Calu3 (cell line): ENCODE measurements at regions not wholly inside any gene's neighbourhood (a gene's known extent, or its start where the extent isn't known, plus 50 kb on each side); places are given as distances from the start of the nearest gene placed in this dataset.

Source experiments
- BruUV-seq: library from RNA; stranded (reverse); fragments of 400-500 nt; replicated peaks from 2 replicates; lab custom pipeline; 2021; lab: Mats Ljungman, UMichigan
- CTCF ChIA-PET: fragments of 300-600 bp; sonication (Branson Sonifier 250); formaldehyde crosslinking; loops from one replicate; lab custom pipeline; 2022; ENCODE audit warnings: antibody characterized with exemption; lab: Charles Lee
- DNase-seq: peaks from one replicate; pipeline ENCODE4 v3.0.0; 2022
- H3K27ac Mint-ChIP-seq: one replicate; pipeline ENCODE4 v1.8.0; 2022; ENCODE audit warnings: mixed read lengths; ENCODE audit not compliant: unreplicated experiment
- H3K27me3 Mint-ChIP-seq: one replicate; pipeline ENCODE4 v1.8.0; 2022; ENCODE audit warnings: mixed read lengths; ENCODE audit not compliant: unreplicated experiment
- H3K36me3 Mint-ChIP-seq: one replicate; pipeline ENCODE4 v1.8.0; 2022; ENCODE audit warnings: mild to moderate bottlenecking, moderate library complexity, mixed read lengths; ENCODE audit not compliant: insufficient read depth, unreplicated experiment
- H3K4me1 Mint-ChIP-seq: one replicate; pipeline ENCODE4 v1.8.0; 2022; ENCODE audit warnings: mild to moderate bottlenecking, low read depth, mixed read lengths; ENCODE audit not compliant: unreplicated experiment
- H3K4me3 Mint-ChIP-seq: one replicate; pipeline ENCODE4 v1.8.0; 2022; ENCODE audit warnings: mild to moderate bottlenecking, low read depth, moderate library complexity, mixed read lengths; ENCODE audit not compliant: unreplicated experiment
- H3K9me3 Mint-ChIP-seq: one replicate; pipeline ENCODE4 v1.8.0; 2022; ENCODE audit warnings: low read depth, mixed read lengths; ENCODE audit not compliant: unreplicated experiment
- intact Hi-C: fragments of 100-400 bp; cut with micrococcal nuclease; formaldehyde crosslinking; loops from one replicate; pipeline ENCODE4 v1.10.0; 2022; ENCODE audit not compliant: unreplicated experiment
- TF ChIP-seq, protein P1 (sequence below): fragments of 200-600 bp; IDR thresholded peaks from one replicate; pipeline ENCODE4 v1.8.0; 2022; ENCODE audit warnings: antibody characterized with exemption; ENCODE audit not compliant: unreplicated experiment

DNA sequence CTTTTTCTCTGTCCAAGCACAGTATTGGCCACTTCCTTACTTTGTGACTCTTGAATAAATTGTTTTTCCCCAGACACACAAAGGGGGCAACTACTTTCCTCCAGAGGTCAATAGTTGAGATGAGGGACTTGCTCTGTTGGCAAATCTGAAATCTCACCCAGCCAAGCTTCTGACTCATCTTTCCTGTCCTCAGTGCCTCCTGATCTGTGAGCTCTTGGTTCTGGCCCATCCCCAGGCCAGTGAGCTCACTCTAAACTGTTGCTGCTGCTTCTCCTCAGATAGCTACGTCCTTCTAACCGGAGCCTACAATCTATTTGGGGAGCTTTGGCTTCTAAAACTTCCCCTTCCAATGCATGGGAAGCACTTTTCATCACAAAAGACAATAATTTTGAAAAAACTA, 50.0 kb upstream of the NMD3 start:
- intact Hi-C loops = loop anchor here (1.0 kb wide), 1 partner anchor 75 kb away; no protein-coding TSS in a partner anchor
- H3K9me3 Mint-ChIP-seq = peaks cover 2% of the 10 kb centered on the region
- TF ChIP-seq, protein P1, sequence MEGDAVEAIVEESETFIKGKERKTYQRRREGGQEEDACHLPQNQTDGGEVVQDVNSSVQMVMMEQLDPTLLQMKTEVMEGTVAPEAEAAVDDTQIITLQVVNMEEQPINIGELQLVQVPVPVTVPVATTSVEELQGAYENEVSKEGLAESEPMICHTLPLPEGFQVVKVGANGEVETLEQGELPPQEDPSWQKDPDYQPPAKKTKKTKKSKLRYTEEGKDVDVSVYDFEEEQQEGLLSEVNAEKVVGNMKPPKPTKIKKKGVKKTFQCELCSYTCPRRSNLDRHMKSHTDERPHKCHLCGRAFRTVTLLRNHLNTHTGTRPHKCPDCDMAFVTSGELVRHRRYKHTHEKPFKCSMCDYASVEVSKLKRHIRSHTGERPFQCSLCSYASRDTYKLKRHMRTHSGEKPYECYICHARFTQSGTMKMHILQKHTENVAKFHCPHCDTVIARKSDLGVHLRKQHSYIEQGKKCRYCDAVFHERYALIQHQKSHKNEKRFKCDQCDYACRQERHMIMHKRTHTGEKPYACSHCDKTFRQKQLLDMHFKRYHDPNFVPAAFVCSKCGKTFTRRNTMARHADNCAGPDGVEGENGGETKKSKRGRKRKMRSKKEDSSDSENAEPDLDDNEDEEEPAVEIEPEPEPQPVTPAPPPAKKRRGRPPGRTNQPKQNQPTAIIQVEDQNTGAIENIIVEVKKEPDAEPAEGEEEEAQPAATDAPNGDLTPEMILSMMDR = no peak
- BruUV-seq = no TSS peak
- CTCF ChIA-PET = interaction anchor here (0.7 to 1.4 kb wide), 4 partner anchors 70 to 214 kb away, joined by 3 to 6 read pairs (median 4); no protein-coding TSS in a partner anchor
- no peak for DNase-seq
- H3K36me3 Mint-ChIP-seq = no peaks in the 10 kb centered on the region
- no peak overlapping the region for H3K4me3 Mint-ChIP-seq
- no peaks in the 10 kb centered on the region for H3K4me1 Mint-ChIP-seq
- no peak overlapping the region for H3K27ac Mint-ChIP-seq
- no peaks in the 10 kb centered on the region for H3K27me3 Mint-ChIP-seq
